Astrocyte of the spinal cord (primary cell): ENCODE measurements at regions not wholly inside any gene's neighbourhood (a gene's known extent, or its start where the extent isn't known, plus 50 kb on each side); places are given as distances from the start of the nearest gene placed in this dataset.
A peak's percentile ranks its signal among the peaks of the same experiment; 100 is the strongest.

Experiments used
- DNase-seq: peaks from one replicate; pipeline ENCODE4 v3.0.0; 2011; ENCODE audit warnings: low read depth, low spot score
- H3K4me3 ChIP-seq: 2 replicates; pipeline ENCODE4 v1.5.1; 2011; ENCODE audit warnings: low read depth, mild to moderate bottlenecking, low read length, moderate library complexity
- in situ Hi-C: cut with HindIII; loops from 2 replicates; pipeline ENCODE4 v1.10.0; 2017; ENCODE audit warnings: low sequenced_read_pairs
- TF ChIP-seq, protein P1 (sequence below): IDR thresholded peaks from 2 replicates; pipeline ENCODE4 v1.5.1; 2012; ENCODE audit warnings: low read depth, mild to moderate bottlenecking, low read length, inconsistent platforms

DNA sequence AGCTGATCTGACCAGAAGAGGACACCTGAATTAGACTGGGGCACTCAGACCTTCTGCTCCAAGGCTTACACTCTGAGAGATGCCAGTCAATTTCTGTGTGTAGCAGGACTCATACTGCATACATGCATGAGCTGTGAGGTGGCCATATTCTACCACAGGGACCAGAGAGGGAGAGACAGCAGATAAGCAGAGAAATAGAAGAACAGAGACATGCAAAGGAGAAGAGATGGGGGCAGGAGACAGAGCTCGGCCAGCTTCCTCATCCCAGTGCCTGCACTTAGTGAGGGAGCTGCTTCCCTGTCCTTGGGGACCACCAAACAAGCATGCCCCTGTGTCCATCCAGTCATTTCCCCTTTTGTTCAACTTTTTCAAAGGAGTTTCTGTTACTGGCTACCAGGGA, 73.9 kb upstream of the ALK start:
- no peak overlapping the region for H3K4me3 ChIP-seq
- TF ChIP-seq, protein P1, sequence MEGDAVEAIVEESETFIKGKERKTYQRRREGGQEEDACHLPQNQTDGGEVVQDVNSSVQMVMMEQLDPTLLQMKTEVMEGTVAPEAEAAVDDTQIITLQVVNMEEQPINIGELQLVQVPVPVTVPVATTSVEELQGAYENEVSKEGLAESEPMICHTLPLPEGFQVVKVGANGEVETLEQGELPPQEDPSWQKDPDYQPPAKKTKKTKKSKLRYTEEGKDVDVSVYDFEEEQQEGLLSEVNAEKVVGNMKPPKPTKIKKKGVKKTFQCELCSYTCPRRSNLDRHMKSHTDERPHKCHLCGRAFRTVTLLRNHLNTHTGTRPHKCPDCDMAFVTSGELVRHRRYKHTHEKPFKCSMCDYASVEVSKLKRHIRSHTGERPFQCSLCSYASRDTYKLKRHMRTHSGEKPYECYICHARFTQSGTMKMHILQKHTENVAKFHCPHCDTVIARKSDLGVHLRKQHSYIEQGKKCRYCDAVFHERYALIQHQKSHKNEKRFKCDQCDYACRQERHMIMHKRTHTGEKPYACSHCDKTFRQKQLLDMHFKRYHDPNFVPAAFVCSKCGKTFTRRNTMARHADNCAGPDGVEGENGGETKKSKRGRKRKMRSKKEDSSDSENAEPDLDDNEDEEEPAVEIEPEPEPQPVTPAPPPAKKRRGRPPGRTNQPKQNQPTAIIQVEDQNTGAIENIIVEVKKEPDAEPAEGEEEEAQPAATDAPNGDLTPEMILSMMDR = no peak
- no peak for DNase-seq
- in situ Hi-C loops = no loop called here

DNA sequence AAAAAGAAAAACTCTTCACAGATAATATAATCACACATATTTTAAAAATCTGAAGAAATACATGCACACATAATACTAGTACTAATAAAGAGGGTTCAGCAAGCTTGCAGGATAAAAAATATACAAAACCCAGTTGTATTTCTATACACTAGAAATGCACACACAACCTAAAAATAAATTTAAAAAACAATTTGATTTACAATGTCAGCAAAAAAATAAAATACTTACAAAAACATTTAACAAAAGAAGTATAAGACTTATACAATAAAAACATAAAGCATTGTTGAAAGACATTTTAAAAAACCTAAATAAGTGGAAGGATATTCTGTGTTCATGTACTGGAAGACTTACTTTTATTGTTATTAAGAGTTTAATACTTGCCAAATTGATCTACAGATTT, 81.7 kb upstream of the ALK start:
- H3K4me3 ChIP-seq = no peak overlapping the region
- TF ChIP-seq, protein P1 = no peak
- no peak for DNase-seq
- in situ Hi-C loops = no loop called here

DNA sequence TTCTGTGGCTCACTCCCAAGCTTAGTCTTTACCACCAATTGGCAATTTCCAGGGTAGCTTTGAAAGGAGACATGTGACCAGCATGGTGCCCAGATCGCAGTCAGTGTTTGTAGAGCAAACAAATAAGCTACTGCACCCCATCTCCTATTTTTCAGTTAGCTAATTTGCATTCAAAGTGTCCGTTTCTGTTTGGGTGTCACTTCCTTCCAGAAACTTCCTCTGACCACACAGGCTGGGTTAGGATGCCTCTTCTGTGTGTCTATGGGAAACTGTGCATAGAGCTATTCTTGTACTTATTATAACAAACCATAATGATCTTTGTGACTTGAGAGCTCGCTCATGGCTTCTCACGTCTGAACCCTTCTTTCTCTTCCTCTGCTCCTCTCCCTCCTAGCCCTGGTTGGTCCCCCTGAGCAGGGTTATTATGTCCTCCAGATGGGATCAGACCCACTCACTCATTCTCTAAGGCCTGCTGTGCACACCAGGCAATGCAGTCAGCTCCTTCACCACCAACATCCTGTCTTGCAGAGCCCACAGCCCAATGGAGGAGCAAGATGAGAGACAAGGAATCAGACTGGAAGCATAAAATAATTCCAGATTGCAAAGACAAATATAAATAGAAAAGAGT, 101.2 kb upstream of the ALK start:
- in situ Hi-C loops = no loop called here
- DNase-seq = no peak
- TF ChIP-seq, protein P1 = no peak
- no peak overlapping the region for H3K4me3 ChIP-seq

DNA sequence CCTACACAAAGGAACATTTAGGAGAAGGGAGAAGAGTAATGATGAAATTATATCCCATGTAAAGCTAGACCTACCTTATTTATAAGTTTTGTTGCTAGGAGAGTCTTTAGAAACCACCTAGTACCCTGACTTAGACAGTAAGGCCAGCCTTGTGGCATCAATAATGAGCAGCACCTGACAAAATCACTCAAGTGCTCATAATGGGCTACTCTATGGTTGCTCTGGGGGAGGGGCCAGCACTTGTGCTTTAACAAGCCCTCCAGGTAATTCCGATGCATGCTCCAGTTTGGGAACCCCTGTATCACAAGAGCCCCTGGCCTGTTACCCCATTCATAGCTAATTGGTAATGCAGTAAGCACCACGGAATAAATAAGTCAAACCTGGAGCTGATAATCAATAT, 102.9 kb upstream of the ALK start:
- no peak overlapping the region for H3K4me3 ChIP-seq
- TF ChIP-seq, protein P1 = no peak
- DNase-seq = no peak
- in situ Hi-C loops = no loop called here

DNA sequence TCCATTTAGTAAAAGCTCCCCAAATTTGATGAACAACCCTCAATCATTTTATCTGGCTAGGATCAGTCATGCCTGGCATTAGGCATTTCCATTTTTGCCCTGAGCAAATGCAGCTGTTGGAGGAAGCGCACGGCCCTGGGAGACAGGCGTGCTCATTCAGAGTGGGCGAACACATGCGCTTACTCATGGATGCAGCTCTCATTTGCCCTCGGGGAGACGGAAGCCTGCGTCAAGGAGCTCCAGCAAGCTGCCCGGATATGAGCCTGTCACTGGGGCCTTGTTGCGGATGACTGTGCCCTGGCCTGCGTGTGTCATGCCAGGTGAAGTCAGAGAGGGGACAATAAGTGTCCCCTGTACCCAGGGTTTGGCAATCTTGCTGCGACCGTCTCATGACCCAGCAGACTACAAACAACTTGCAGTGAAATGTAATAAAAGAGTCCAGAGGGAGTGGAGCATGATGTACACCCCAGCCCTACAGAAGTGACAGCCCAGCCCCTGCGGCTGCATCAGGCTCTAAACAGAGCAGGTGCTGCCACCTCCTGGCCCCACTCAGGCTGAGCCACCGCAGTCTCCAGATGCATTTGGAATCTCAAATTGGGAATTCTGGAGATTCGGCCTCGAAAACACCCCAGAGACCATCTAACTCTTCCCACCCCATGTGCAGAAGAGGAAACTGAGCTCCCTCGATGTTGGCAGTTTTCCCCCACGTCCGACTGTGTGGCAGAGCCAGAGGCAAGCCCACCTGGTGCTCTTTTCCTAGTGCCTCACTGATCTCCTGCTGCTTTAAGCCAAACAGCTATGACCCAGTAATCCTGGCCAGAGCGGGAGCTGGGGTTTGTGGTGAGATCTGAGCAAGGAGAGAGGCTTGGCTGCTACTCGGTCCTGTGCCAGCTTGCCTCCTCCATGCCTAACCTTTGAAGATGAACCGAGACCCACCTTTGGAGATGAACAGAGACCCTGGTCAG, 105.0 kb upstream of the ALK start:
- in situ Hi-C loops = no loop called here
- TF ChIP-seq, protein P1 = peak; percentile 75
- peak; percentile 24 for DNase-seq
- H3K4me3 ChIP-seq = no peak overlapping the region

GRCh38 chr2:30029804-30030203, 108.4 kb upstream of the ALK start:
- no peak for DNase-seq
- TF ChIP-seq, protein P1 = no peak
- no peak overlapping the region for H3K4me3 ChIP-seq
- in situ Hi-C loops = no loop called here
